Rectal smooth muscle tissue (tissue), 1 donor: ENCODE measurements at regions not wholly inside any gene's neighbourhood (a gene's known extent, or its start where the extent isn't known, plus 50 kb on each side); places are given as distances from the start of the nearest gene placed in this dataset.

Experiments used
- H3K27ac ChIP-seq: one replicate; pipeline ENCODE4 v1.7.0; 2013; ENCODE audit warnings: low read depth, low read length, inconsistent platforms
- H3K27me3 ChIP-seq: one replicate; pipeline ENCODE4 v1.7.0; 2013; ENCODE audit warnings: low read length; ENCODE audit not compliant: control insufficient read depth, insufficient read depth
- H3K36me3 ChIP-seq: one replicate; pipeline ENCODE4 v1.7.0; 2013; ENCODE audit warnings: low read length; ENCODE audit not compliant: control insufficient read depth, insufficient read depth
- H3K4me1 ChIP-seq: one replicate; pipeline ENCODE4 v1.7.0; 2013; ENCODE audit warnings: low read length; ENCODE audit not compliant: control insufficient read depth, insufficient read depth
- H3K4me3 ChIP-seq: one replicate; pipeline ENCODE4 v1.7.0; 2013; ENCODE audit warnings: low read length
- H3K9ac ChIP-seq: one replicate; pipeline ENCODE4 v1.7.0; 2013; ENCODE audit warnings: low read length

GRCh38 chr6:125354649-125355048 lies 52.9 kb upstream of the HDDC2 start:
- Histone ChIP-seq H3K36me3 (no peaks in the 10 kb centered on the region), H3K27me3 (no peaks in the 10 kb centered on the region), H3K9ac (no peak overlapping the region), H3K4me3 (no peak overlapping the region), H3K4me1 (no peaks in the 10 kb centered on the region), H3K27ac (no peak overlapping the region)

- no peaks in the 10 kb centered on the region for H3K27me3 ChIP-seq
- no peaks in the 10 kb centered on the region for H3K36me3 ChIP-seq
- no peak overlapping the region for H3K4me3 ChIP-seq
- H3K4me1 ChIP-seq = no peaks in the 10 kb centered on the region
- no peak overlapping the region for H3K9ac ChIP-seq
- H3K27ac ChIP-seq = no peak overlapping the region
These were observed 55.1 kb upstream of the HDDC2 start for GRCh38 chr6:125356884-125357283.

GRCh38 chr6:125357515-125358256 lies 55.9 kb upstream of the HDDC2 start:
- Histone ChIP-seq H3K4me3 (no peak overlapping the region), H3K27me3 (no peaks in the 10 kb centered on the region), H3K4me1 (peaks cover 3% of the 10 kb centered on the region), H3K27ac (no peak overlapping the region), H3K36me3 (no peaks in the 10 kb centered on the region), H3K9ac (no peak overlapping the region)

DNA sequence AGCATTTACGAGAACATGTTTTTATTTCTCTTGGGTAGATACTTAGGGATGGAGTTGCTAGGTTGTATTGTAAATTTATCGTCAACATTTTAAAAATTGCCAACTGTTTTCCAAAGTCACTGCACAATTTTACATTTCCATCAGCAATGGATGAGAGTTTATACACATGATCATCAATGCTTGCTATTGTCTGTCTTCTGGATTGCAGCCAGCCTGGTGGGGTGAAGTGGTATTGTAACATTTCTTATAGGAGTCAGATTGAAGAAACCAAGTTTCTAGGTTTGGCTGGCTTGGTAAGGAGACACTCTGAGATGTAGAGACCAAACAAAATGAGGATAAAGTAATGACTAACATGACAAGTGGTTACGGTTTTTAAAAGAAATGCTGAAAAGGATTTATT lies 57.1 kb upstream of the HDDC2 start:
- peaks cover 4% of the 10 kb centered on the region for H3K27me3 ChIP-seq
- H3K36me3 ChIP-seq = no peaks in the 10 kb centered on the region
- H3K4me1 ChIP-seq = peaks cover 6% of the 10 kb centered on the region
- no peak overlapping the region for H3K9ac ChIP-seq
- H3K27ac ChIP-seq = no peak overlapping the region
- H3K4me3 ChIP-seq = no peak overlapping the region

DNA sequence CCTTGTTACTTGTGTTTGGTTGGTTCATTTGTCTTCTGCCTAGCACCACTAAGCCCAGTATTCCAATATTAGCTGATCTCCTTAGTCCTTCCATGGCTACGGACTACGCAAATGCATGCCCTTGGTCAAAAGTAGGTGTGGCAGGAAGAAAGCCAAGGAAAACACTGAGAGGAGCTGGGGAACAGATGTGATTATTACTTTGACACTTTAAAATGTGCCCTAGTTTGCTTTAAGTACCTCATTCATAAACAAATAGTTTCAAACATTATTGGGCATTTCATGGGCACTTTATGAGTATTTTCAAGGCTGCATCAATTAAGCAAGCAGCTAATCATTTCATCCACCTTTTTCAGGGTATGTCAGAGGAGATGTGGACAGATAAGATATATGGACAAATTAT lies 60.1 kb upstream of the HDDC2 start:
- no peak overlapping the region for H3K4me3 ChIP-seq
- no peak overlapping the region for H3K27ac ChIP-seq
- no peaks in the 10 kb centered on the region for H3K36me3 ChIP-seq
- peaks cover 19% of the 10 kb centered on the region for H3K4me1 ChIP-seq
- H3K27me3 ChIP-seq = peaks cover 5% of the 10 kb centered on the region
- no peak overlapping the region for H3K9ac ChIP-seq

GRCh38 chr6:125363039-125363823 lies 61.5 kb upstream of the HDDC2 start:
- H3K27me3 ChIP-seq = peaks cover 5% of the 10 kb centered on the region
- H3K4me1 ChIP-seq = peaks cover 19% of the 10 kb centered on the region
- H3K9ac ChIP-seq = peak overlapping the region; percentile 24
- H3K4me3 ChIP-seq = peak overlapping the region; percentile 41
- H3K36me3 ChIP-seq = no peaks in the 10 kb centered on the region
- H3K27ac ChIP-seq = peak overlapping the region; percentile 88

GRCh38 chr6:125363824-125364165 lies 62.0 kb upstream of the HDDC2 start:
- peak overlapping the region; percentile 88 for H3K27ac ChIP-seq
- H3K36me3 ChIP-seq = no peaks in the 10 kb centered on the region
- H3K4me3 ChIP-seq = peak overlapping the region; percentile 41
- peaks cover 19% of the 10 kb centered on the region for H3K4me1 ChIP-seq
- peak overlapping the region; percentile 24 for H3K9ac ChIP-seq
- H3K27me3 ChIP-seq = peaks cover 5% of the 10 kb centered on the region

DNA sequence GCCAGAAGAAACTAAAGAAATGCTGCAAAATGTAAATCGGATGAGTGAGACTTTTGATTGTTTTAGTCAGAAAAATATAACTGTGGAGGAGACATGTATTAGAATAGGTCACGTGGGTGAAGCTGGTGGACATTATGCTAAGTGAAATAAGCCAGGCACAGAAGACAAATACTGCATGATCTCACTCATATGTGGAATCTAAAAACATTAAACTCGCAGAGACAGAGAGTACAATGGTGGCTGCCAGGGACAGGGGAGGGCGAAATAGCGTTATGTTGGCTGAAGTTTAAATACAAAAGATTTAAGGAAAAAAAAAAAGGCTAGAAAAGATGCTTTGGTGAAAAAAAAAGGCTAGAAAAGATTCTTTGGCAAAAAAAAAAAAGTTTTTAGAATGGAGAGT lies 63.5 kb upstream of the HDDC2 start:
- Histone ChIP-seq H3K27ac (peak overlapping the region; percentile 74), H3K36me3 (no peaks in the 10 kb centered on the region), H3K4me1 (peaks cover 19% of the 10 kb centered on the region), H3K9ac (no peak overlapping the region), H3K4me3 (no peak overlapping the region), H3K27me3 (peaks cover 5% of the 10 kb centered on the region)

- Histone ChIP-seq H3K36me3 (no peaks in the 10 kb centered on the region), H3K4me1 (peaks cover 19% of the 10 kb centered on the region), H3K27me3 (peaks cover 5% of the 10 kb centered on the region), H3K9ac (no peak overlapping the region), H3K4me3 (no peak overlapping the region), H3K27ac (no peak overlapping the region)
These were observed 65.4 kb upstream of the HDDC2 start for GRCh38 chr6:125367036-125367782.

DNA sequence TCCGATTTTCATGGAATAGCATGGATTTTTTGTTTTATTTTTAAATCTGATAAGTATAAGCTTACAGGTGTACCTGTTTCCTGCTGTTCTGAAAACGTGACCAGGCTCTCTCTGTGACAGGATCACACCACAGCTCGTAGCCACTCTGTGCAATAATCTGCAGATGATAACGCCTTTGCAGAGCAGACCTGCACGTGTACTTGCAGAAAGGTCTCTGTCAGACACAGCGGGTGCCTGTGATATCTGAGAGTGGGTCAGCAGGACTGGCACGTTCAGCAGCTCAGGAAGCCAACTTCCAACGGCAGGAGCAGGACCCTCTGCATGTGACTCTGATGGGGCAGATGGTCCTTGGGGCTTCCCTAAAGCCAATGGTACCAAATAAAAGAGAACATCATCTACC lies 68.6 kb upstream of the HDDC2 start:
- no peaks in the 10 kb centered on the region for H3K36me3 ChIP-seq
- no peaks in the 10 kb centered on the region for H3K27me3 ChIP-seq
- H3K4me1 ChIP-seq = peaks cover 4% of the 10 kb centered on the region
- no peak overlapping the region for H3K4me3 ChIP-seq
- no peak overlapping the region for H3K9ac ChIP-seq
- no peak overlapping the region for H3K27ac ChIP-seq

GRCh38 chr6:125375013-125375412 lies 73.2 kb upstream of the HDDC2 start:
- H3K4me3 ChIP-seq = no peak overlapping the region
- no peaks in the 10 kb centered on the region for H3K27me3 ChIP-seq
- H3K36me3 ChIP-seq = no peaks in the 10 kb centered on the region

DNA sequence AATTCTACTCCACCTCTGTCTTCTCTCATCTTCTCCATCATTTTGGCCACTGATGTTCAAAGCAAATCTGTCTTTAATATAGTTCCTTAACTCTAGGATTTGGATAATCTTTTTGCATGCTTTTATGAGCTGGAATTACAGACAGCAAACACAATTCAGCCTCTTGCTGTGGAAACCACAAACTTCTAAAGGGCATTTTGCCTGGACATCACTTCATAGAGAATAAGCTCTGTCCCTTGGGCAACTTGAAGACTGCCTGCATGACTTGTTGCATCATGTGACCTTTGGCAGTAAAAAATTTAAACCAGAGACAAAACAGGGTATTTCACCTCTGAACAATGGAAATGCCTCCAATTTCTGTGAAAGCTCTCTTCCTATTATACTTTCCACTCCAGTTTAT lies 74.1 kb upstream of the HDDC2 start:
- H3K27me3 ChIP-seq = no peaks in the 10 kb centered on the region
- no peaks in the 10 kb centered on the region for H3K4me1 ChIP-seq
- no peak overlapping the region for H3K9ac ChIP-seq
- H3K36me3 ChIP-seq = no peaks in the 10 kb centered on the region
- H3K4me3 ChIP-seq = no peak overlapping the region
- no peak overlapping the region for H3K27ac ChIP-seq

More at GRCh38 chr6:125375013-125375412, 73.2 kb upstream of the HDDC2 start:
- Histone ChIP-seq H3K4me1 (no peaks in the 10 kb centered on the region), H3K9ac (no peak overlapping the region), H3K27ac (no peak overlapping the region)
